ENCODE measurements at regions not wholly inside any gene's neighbourhood (a gene's known extent, or its start where the extent isn't known, plus 50 kb on each side); places are given as distances from the start of the nearest gene placed in this dataset.

- no peaks in the 10 kb centered on the region for H3K4me1 ChIP-seq (ENCODE audit: insufficient read depth)
- no peaks in the 10 kb centered on the region for H3K79me2 ChIP-seq (replicated peaks; ENCODE audit: insufficient read depth)
- H3F3A ChIP-seq (replicated peaks; ENCODE audit: low read depth) = no peaks in the 10 kb centered on the region
- Mint-ChIP-seq H3K27me3 (ENCODE audit: insufficient read depth, low read depth, poor library complexity) (no peaks in the 10 kb centered on the region), H3K9me3 (peaks cover 29% of the 10 kb centered on the region), H3K4me1 (peaks cover 8% of the 10 kb centered on the region; the same call in 2 of the 3 replicates), H3K4me3 (no peak overlapping the region), H3K36me3 (ENCODE audit: low read depth) (peaks cover 10% of the 10 kb centered on the region; the same call in 2 of the 3 replicates), H3K27ac (no peak overlapping the region)
- TF ChIP-seq EZH2phosphoT487 (IDR thresholded peaks at IDR 0.05; ENCODE audit: unreplicated experiment) (no peak), ZNF114 (CRISPR knock-in tag; IDR thresholded peaks at IDR 0.05) (no peak), POLR2AphosphoS5 (IDR thresholded peaks at IDR 0.05; ENCODE audit: low read depth) (no peak), CREB1 (CRISPR knock-in tag; IDR thresholded peaks at IDR 0.05; ENCODE audit: low read depth) (no peak), ZNF462 (CRISPR knock-in tag; IDR thresholded peaks at IDR 0.05) (no peak), JUNB (IDR thresholded peaks at IDR 0.05; ENCODE audit: unreplicated experiment) (no peak), CTCF (conservative IDR thresholded peaks at IDR 0.05; ENCODE audit: low read depth in 2 of 2) (no peak), ZNF331 (CRISPR knock-in tag; IDR thresholded peaks at IDR 0.05; ENCODE audit: low read depth) (no peak), EZH2 (IDR thresholded peaks at IDR 0.05; ENCODE audit: low read depth, unreplicated experiment) (no peak), ETS1 (IDR thresholded peaks at IDR 0.05) (no peak), STAT1 (IDR thresholded peaks at IDR 0.05; ENCODE audit: unreplicated experiment) (no peak), REST (IDR thresholded peaks at IDR 0.05; ENCODE audit: unreplicated experiment) (no peak), NANOG (IDR thresholded peaks at IDR 0.05; ENCODE audit: borderline replicate concordance) (no peak)
- H3K36me3 ChIP-seq (ENCODE audit: insufficient read depth) = peaks cover 4% of the 10 kb centered on the region; the same call in 1 of the 2 replicates
- H3K4me2 ChIP-seq = no peak overlapping the region
- H3K27ac ChIP-seq (ENCODE audit: low read depth) = no peak overlapping the region
- H3K4me3 ChIP-seq = no peak overlapping the region
- DNase-seq (ENCODE audit: low spot score) (peak; percentile 31), ATAC-seq (no peak)
- H2AFZ ChIP-seq = no peak overlapping the region
- no peaks in the 10 kb centered on the region; the same call in 1 of the 2 replicates for H3K9me2 ChIP-seq (ENCODE audit: insufficient read depth)
- H4K20me1 ChIP-seq (replicated peaks; ENCODE audit: insufficient read depth) = no peaks in the 10 kb centered on the region
- H3K27me3 ChIP-seq (ENCODE audit: insufficient read depth) = no peaks in the 10 kb centered on the region
Observed at GRCh38 chr14:53265025-53265424, 111.9 kb upstream of the DDHD1 start.

Measured in GM23338 (cell line).